ENCODE measurements at regions not wholly inside any gene's neighbourhood (a gene's known extent, or its start where the extent isn't known, plus 50 kb on each side); places are given as distances from the start of the nearest gene placed in this dataset.

DNA sequence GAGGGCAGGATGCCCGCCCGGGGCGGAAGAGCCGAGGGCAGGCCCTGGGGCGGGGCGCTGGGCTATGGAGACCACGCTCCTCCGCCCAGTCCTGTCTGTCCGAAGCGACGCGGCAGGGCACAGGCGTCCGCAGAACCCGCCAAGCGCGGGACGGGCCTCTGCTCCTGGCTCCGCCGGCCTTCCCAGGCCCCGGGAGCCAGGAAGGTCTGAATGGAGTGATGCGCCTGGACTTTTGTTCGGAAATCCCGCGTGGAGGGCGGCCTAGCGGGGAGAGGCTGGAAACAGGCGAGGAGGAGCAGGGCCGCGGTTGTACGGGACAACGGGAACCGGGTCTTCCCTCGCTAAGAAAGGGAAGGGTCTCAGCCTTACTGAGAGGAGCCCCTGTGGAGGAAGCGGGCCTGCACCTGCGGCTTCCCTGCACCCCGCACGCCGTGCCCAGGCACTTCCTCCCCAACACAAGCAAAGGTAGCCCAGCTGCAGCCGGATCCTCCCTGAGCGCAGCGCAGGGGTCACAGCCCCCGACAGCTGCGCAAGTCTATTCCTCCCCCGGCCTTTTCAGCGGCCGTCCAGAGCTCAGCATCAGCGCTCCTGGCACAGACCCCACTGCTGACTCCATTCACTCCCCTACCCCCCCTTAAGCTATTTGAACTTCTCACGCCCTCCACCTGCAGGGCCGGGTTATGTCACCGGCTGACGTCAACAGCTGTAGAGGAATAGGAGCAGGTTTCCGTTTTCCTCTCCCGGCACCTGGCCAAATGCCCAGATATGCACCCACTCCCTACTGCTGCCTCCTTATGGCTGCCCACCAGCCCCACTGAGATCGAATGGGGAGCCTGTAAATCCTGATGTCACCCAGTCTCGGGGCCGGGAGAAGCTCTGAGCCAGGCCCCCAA, 143.2 kb upstream of the RET start:
- TF ChIP-seq FOXK2 (IDR thresholded peaks at IDR 0.05), result no peak
- TF ChIP-seq ELF4 (IDR thresholded peaks at IDR 0.05), result no peak

Measured in HEK293T (cell line).